Stomach (tissue), 8 donors: ENCODE measurements at regions not wholly inside any gene's neighbourhood (a gene's known extent, or its start where the extent isn't known, plus 50 kb on each side); places are given as distances from the start of the nearest gene placed in this dataset.

ENCODE experiments used
- DNase-seq, 2 donors: peaks; one replicate each; pipeline versions ENCODE4 v3.0.0 to v3.0.0-alpha.2; 2013 to 2019
- H3K27ac ChIP-seq, 5 donors: fragments of 200-600 bp in 4 of 5; sonication (generic) in 4 of 5; one replicate each; pipeline ENCODE4 v1.5.1; 2013 to 2019; ENCODE audit warnings: mild to moderate bottlenecking in 1 of 5, moderate library complexity in 1 of 5
- H3K27me3 ChIP-seq, 3 donors: fragments of 200-600 bp; sonication (generic); one replicate each; pipeline ENCODE4 v1.5.1; 2017 to 2019; ENCODE audit warnings: mixed run types in 1 of 3
- H3K36me3 ChIP-seq, 4 donors: fragments of 200-600 bp; sonication (generic); 1 replicate in 3 of 4; 2 replicates in 1 of 4; pipeline ENCODE4 v1.5.1; 2016 to 2019
- H3K4me1 ChIP-seq, 4 donors: fragments of 200-600 bp; sonication (generic); one replicate each; pipeline ENCODE4 v1.5.1; 2016 to 2019
- H3K4me3 ChIP-seq, 4 donors: fragments of 200-600 bp; sonication (generic) in 3 of 4; one replicate each; pipeline ENCODE4 v1.5.1; 2016 to 2019; ENCODE audit warnings: mild to moderate bottlenecking in 1 of 4
- H3K9me3 ChIP-seq, 4 donors: fragments of 200-600 bp; sonication (generic); one replicate each; pipeline ENCODE4 v1.5.1; 2016 to 2019
- EP300 ChIP-seq: sonication (generic); formaldehyde crosslinking; IDR thresholded peaks from one replicate; pipeline ENCODE4 v1.6.1; 2017; ENCODE audit warnings: antibody characterized with exemption
- POLR2A ChIP-seq, 4 donors: fragments of 450-650 bp; IDR thresholded peaks; one replicate each; pipeline ENCODE4 v1.6.1; 2016; ENCODE audit warnings: antibody characterized with exemption in 4 of 4, control low read depth in 2 of 4, mild to moderate bottlenecking in 1 of 4, moderate library complexity in 1 of 4
- POLR2AphosphoS5 ChIP-seq, 3 donors: sonication (generic); formaldehyde crosslinking; IDR thresholded peaks; one replicate each; pipeline ENCODE4 v1.6.1; 2016; ENCODE audit warnings: antibody characterized with exemption in 3 of 3
- WGBS, 5 donors: extraction: QIAGEN DNeasy Blood & Tissue Kit in 3 of 5; methylation state at CpG; one replicate each; pipeline versions ENCODE4 v1.1.5 to v1.1.7; 2013 to 2018; 5-methylcytosine and 5-hydroxymethylcytosine counted together
- intact Hi-C: fragments of 100-400 bp; cut with DNase I; formaldehyde crosslinking; loops from one replicate; pipeline ENCODE4 v1.15.1; 2023; ENCODE audit warnings: low total_unique reads
- TF ChIP-seq, protein P1 (sequence below), 7 experiments: fragments of 450-650 bp in 4 of 7; fragments of 200-600 bp in 3 of 7; sonication (generic) in 3 of 7; IDR thresholded peaks; one replicate each; pipeline ENCODE4 v1.5.1; 2016 to 2019; ENCODE audit warnings: antibody characterized with exemption in 7 of 7, control low read depth in 2 of 7, mild to moderate bottlenecking in 1 of 7
- donor health status: healthy with polysubstance abuse.
- donor health status: Bipolar disorder and iron deficiency.
- donor health status: healthy.

DNA sequence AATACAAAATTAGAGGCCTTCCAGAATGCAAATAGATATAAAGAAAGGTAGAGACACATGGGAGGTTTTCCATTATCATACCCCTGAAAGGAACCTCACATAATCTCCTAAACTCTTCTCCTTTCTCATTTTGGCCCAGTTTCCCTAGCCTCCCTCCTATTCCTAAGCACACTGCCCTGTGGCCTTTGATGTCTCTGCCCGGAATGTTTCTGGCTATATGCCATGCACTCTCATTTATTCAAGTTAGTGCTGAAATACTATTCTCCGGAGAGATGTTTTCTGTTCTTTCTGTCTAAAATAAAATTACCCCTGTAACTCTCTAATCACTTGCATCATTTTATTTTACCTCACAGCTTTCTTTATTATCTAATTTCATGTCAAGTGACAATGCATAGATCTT lies 1287.7 kb downstream of the SLITRK5 start:
- intact Hi-C loops, result no loop called here
- no peak overlapping the region for H3K27ac ChIP-seq
- no peaks in the 10 kb centered on the region for H3K4me1 ChIP-seq
- H3K27me3 ChIP-seq, result no peaks in the 10 kb centered on the region
- peak in 1 of 2 donors; percentile 26 for DNase-seq
- no peak overlapping the region for H3K4me3 ChIP-seq
- TF ChIP-seq EP300, result no peak
- TF ChIP-seq POLR2AphosphoS5 (IDR thresholded peaks at IDR 0.05), result no peak
- TF ChIP-seq, protein P1, sequence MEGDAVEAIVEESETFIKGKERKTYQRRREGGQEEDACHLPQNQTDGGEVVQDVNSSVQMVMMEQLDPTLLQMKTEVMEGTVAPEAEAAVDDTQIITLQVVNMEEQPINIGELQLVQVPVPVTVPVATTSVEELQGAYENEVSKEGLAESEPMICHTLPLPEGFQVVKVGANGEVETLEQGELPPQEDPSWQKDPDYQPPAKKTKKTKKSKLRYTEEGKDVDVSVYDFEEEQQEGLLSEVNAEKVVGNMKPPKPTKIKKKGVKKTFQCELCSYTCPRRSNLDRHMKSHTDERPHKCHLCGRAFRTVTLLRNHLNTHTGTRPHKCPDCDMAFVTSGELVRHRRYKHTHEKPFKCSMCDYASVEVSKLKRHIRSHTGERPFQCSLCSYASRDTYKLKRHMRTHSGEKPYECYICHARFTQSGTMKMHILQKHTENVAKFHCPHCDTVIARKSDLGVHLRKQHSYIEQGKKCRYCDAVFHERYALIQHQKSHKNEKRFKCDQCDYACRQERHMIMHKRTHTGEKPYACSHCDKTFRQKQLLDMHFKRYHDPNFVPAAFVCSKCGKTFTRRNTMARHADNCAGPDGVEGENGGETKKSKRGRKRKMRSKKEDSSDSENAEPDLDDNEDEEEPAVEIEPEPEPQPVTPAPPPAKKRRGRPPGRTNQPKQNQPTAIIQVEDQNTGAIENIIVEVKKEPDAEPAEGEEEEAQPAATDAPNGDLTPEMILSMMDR (IDR thresholded peaks at IDR 0.05), result no peak
- no peak for TF ChIP-seq POLR2A (IDR thresholded peaks at IDR 0.05)
- H3K36me3 ChIP-seq, result no peaks in the 10 kb centered on the region
- WGBS, 5 donors, result 41 to 61% (median 55%) methylated on average over 2 of the region's 2 CpGs
- no peaks in the 10 kb centered on the region for H3K9me3 ChIP-seq

DNA sequence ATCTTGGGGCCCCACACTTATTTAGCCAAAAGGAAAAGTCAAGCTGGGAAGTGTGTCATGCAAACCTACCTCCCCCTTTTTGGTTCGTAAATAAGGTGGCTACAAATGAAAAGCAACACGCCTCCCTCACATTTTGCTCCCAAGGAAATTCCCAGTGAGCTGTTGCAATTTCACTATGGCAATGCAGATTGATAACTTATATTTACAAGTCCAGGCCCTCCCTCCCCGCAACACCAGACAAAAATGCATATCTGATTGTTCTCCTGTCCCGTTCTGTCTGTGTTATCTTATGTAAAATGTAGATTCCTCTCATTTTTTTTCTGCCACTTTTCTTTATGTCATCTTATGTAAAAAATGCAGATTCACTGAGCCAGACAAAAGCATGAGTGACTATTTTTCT lies 1305.3 kb downstream of the SLITRK5 start:
- Histone ChIP-seq H3K4me1 (no peaks in the 10 kb centered on the region), H3K27me3 (no peaks in the 10 kb centered on the region), H3K27ac (no peak overlapping the region), H3K4me3 (no peak overlapping the region), H3K36me3 (no peaks in the 10 kb centered on the region), H3K9me3 (no peaks in the 10 kb centered on the region)
- intact Hi-C loops, result no loop called here
- DNase-seq, result no peak
- TF ChIP-seq, protein P1 (IDR thresholded peaks at IDR 0.05), result no peak
- WGBS, 5 donors, result 52 to 68% (median 61%) methylated on average over 4 of the region's 4 CpGs

DNA sequence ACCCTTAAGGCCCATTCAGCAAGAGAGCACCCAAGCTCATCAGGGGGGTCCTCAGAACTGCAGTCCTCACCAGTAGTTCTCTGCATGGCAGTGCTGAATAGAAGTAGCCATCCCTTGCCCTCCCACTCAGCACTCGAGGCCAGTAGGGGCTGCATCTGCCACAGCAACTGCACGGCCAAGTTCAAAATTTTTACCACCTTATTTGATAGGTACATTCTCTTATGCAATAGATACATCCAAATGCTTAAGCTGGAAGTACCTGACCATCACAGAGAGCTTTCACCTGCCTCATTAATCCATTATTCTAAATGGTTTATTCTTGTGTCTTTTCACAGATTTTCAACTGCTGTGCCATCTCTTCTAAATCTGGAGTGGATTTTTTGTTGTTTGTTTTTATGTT lies 1307.4 kb downstream of the SLITRK5 start:
- intact Hi-C loops, result no loop called here
- Histone ChIP-seq H3K9me3 (no peaks in the 10 kb centered on the region), H3K36me3 (no peaks in the 10 kb centered on the region), H3K4me1 (no peaks in the 10 kb centered on the region), H3K4me3 (no peak overlapping the region), H3K27me3 (no peaks in the 10 kb centered on the region), H3K27ac (no peak overlapping the region)
- WGBS, 5 donors, result 59 to 83% (median 80%) methylated on average over 2 of the region's 2 CpGs
- DNase-seq, result no peak
- TF ChIP-seq POLR2A (IDR thresholded peaks at IDR 0.05) (no peak), POLR2AphosphoS5 (IDR thresholded peaks at IDR 0.05) (no peak), EP300 (no peak)
- TF ChIP-seq, protein P1 (IDR thresholded peaks at IDR 0.05), result no peak

DNA sequence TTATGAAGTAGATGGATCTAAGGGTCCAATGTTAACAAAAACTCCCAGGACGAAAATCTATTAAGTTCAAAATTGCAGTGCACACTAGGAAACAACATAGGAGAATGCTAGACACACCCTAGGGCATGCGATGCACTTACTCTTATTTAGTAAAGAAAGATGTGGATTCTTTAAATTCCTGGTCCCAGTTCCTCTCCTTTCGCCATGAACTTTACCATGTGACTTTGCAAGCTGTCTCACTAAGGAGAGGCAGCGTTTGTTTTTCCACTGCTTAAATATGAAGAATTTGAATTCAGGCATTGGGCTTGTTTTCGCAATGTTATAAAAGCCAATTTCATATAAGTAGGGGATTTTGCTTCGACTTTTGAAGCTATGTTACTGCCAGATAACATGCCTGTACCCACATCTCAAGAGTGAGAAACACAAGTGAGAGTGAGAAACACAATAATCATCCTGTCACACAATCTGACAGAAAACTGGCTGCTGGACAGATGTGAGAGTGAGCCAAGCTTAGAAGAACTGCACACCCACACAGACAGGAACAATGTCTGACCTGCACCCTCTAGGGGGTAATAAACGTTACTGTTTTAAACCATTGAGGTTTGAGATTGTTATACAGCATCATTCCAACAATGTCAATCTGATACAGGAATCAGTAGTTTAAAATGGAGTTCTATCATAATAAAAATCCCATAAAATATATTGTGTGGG lies 1308.4 kb downstream of the SLITRK5 start:
- TF ChIP-seq EP300 (no peak), POLR2AphosphoS5 (IDR thresholded peaks at IDR 0.05) (no peak), POLR2A (IDR thresholded peaks at IDR 0.05) (no peak)
- TF ChIP-seq, protein P1 (IDR thresholded peaks at IDR 0.05), result no peak
- Histone ChIP-seq H3K4me1 (no peaks in the 10 kb centered on the region), H3K27me3 (no peaks in the 10 kb centered on the region), H3K27ac (no peak overlapping the region), H3K9me3 (no peaks in the 10 kb centered on the region), H3K36me3 (no peaks in the 10 kb centered on the region), H3K4me3 (no peak overlapping the region)
- intact Hi-C loops, result no loop called here
- DNase-seq, result peak in 1 of 2 donors; percentile 15
- 43 to 55% (median 53%) methylated on average over 7 of the region's 7 CpGs for WGBS, 5 donors
